H9 (cell line): ENCODE measurements at regions not wholly inside any gene's neighbourhood (a gene's known extent, or its start where the extent isn't known, plus 50 kb on each side); places are given as distances from the start of the nearest gene placed in this dataset.

ENCODE experiments used
- DNase-seq: peaks from one replicate; pipeline ENCODE4 v3.0.0-alpha.2; 2017
- H2AFZ ChIP-seq: one replicate; pipeline ENCODE4 v1.6.1; 2013; ENCODE audit warnings: mild to moderate bottlenecking, low read length, control low read depth, moderate library complexity
- H2AK5ac ChIP-seq: 2 replicates; pipeline ENCODE4 v1.6.1; 2013; ENCODE audit warnings: low read length, control low read depth, mixed read lengths; ENCODE audit not compliant: insufficient read length
- H2BK120ac ChIP-seq: one replicate; pipeline ENCODE4 v1.6.1; 2013; ENCODE audit warnings: low read depth, mild to moderate bottlenecking, low read length, control low read depth, inconsistent platforms; ENCODE audit not compliant: poor library complexity, severe bottlenecking
- H2BK12ac ChIP-seq: 2 replicates; pipeline ENCODE4 v1.6.1; 2013; ENCODE audit warnings: low read length, control low read depth, mixed read lengths, low read depth; ENCODE audit not compliant: insufficient read length
- H2BK15ac ChIP-seq: 2 replicates; pipeline ENCODE4 v1.6.1; 2013; ENCODE audit warnings: low read depth, low read length, control low read depth
- H2BK20ac ChIP-seq: one replicate; pipeline ENCODE4 v1.6.1; 2013; ENCODE audit warnings: low read depth, mild to moderate bottlenecking, low read length, control low read depth, inconsistent platforms; ENCODE audit not compliant: poor library complexity, severe bottlenecking
- H2BK5ac ChIP-seq: 2 replicates; pipeline ENCODE4 v1.6.1; 2013; ENCODE audit warnings: low read length, control low read depth, mixed read lengths; ENCODE audit not compliant: insufficient read length
- H3K14ac ChIP-seq: 2 replicates; pipeline ENCODE4 v1.6.1; 2013; ENCODE audit warnings: low read length, control low read depth; ENCODE audit not compliant: insufficient read depth
- H3K18ac ChIP-seq: 2 replicates; pipeline ENCODE4 v1.6.1; 2013; ENCODE audit warnings: low read depth, mild to moderate bottlenecking, mixed read lengths, low read length, control low read depth; ENCODE audit not compliant: insufficient read length
- H3K23ac ChIP-seq: 2 replicates; pipeline ENCODE4 v1.6.1; 2013; ENCODE audit warnings: low read length, control low read depth, mixed read lengths, low read depth; ENCODE audit not compliant: insufficient read length
- H3K23me2 ChIP-seq: 2 replicates; pipeline ENCODE4 v1.6.1; 2013; ENCODE audit warnings: low read depth, mild to moderate bottlenecking, mixed read lengths, low read length, control low read depth; ENCODE audit not compliant: insufficient read length, poor library complexity, severe bottlenecking
- H3K27ac ChIP-seq: 2 replicates; pipeline ENCODE4 v1.5.1; 2013; ENCODE audit warnings: low read length, control low read depth, mixed read lengths, low read depth; ENCODE audit not compliant: insufficient read length
- H3K27me3 ChIP-seq: 2 replicates; pipeline ENCODE4 v1.6.1; 2013; ENCODE audit warnings: low read length, control low read depth, inconsistent platforms; ENCODE audit not compliant: insufficient read depth
- H3K4ac ChIP-seq: 2 replicates; pipeline ENCODE4 v1.6.1; 2013; ENCODE audit warnings: low read depth, mild to moderate bottlenecking, control low read depth, inconsistent platforms, low read length, moderate library complexity
- H3K4me1 ChIP-seq: 2 replicates; pipeline ENCODE4 v1.6.1; 2013; ENCODE audit warnings: low read length, control low read depth, inconsistent platforms; ENCODE audit not compliant: insufficient read depth
- H3K4me2 ChIP-seq: 2 replicates; pipeline ENCODE4 v1.6.1; 2013; ENCODE audit warnings: low read length, control low read depth, mixed read lengths; ENCODE audit not compliant: insufficient read length, insufficient read depth
- H3K56ac ChIP-seq: 2 replicates; pipeline ENCODE4 v1.6.1; 2013; ENCODE audit warnings: low read depth, mild to moderate bottlenecking, mixed read lengths, low read length, control low read depth; ENCODE audit not compliant: insufficient read length
- H3K79me1 ChIP-seq: 2 replicates; pipeline ENCODE4 v1.6.1; 2013; ENCODE audit warnings: low read depth, mild to moderate bottlenecking, moderate library complexity, low read length, control low read depth, inconsistent platforms; ENCODE audit not compliant: insufficient read depth, poor library complexity, severe bottlenecking
- H3K79me2 ChIP-seq: 2 replicates; pipeline ENCODE4 v1.6.1; 2013; ENCODE audit warnings: low read length, control low read depth, inconsistent platforms; ENCODE audit not compliant: insufficient read depth
- H3K9ac ChIP-seq: 2 replicates; pipeline ENCODE4 v1.6.1; 2013; ENCODE audit warnings: low read length, control low read depth, mixed read lengths; ENCODE audit not compliant: insufficient read length; ENCODE audit errors: extremely low read depth
- H3K9me3 ChIP-seq: one replicate; pipeline ENCODE4 v1.6.1; 2013; ENCODE audit warnings: low read depth, low read length, inconsistent platforms; ENCODE audit not compliant: control insufficient read depth
- H3T11ph ChIP-seq: one replicate; pipeline ENCODE4 v1.6.1; 2013; ENCODE audit warnings: mild to moderate bottlenecking, low read length, control low read depth, inconsistent platforms
- H4K20me1 ChIP-seq: one replicate; pipeline ENCODE4 v1.6.1; 2013; ENCODE audit not compliant: control insufficient read depth, insufficient read length, insufficient read depth
- H4K5ac ChIP-seq: 2 replicates; pipeline ENCODE4 v1.6.1; 2013; ENCODE audit warnings: low read depth, mild to moderate bottlenecking, mixed read lengths, low read length, control low read depth; ENCODE audit not compliant: insufficient read length
- H4K8ac ChIP-seq: replicated peaks from 2 replicates; pipeline ENCODE4 v1.6.1; 2013; ENCODE audit warnings: low read length, control low read depth, mixed read lengths, low read depth; ENCODE audit not compliant: insufficient read length
- H4K91ac ChIP-seq: 2 replicates; pipeline ENCODE4 v1.6.1; 2013; ENCODE audit warnings: low read depth, mild to moderate bottlenecking, moderate library complexity, mixed read lengths, low read length, control low read depth; ENCODE audit not compliant: insufficient read length
- H3K27ac Mint-ChIP-seq, 3 experiments: 2 replicates in 2 of 3; 3 replicates in 1 of 3; pipeline ENCODE4 v1.8.0; 2020 to 2021; ENCODE audit warnings: mixed read lengths in 3 of 3, mild to moderate bottlenecking in 1 of 3, moderate library complexity in 1 of 3
- H3K27me3 Mint-ChIP-seq: 2 replicates; pipeline ENCODE4 v1.8.0; 2021; ENCODE audit warnings: low read depth, mild to moderate bottlenecking, moderate library complexity, mixed read lengths
- H3K36me3 Mint-ChIP-seq, 3 experiments: 2 replicates in 2 of 3; 3 replicates in 1 of 3; pipeline ENCODE4 v1.8.0; 2020 to 2021; ENCODE audit warnings: low read depth in 3 of 3, mixed read lengths in 3 of 3; ENCODE audit not compliant: insufficient read depth in 1 of 3
- H3K4me1 Mint-ChIP-seq, 2 experiments: 2 replicates each; pipeline ENCODE4 v1.8.0; 2020; ENCODE audit warnings: mixed read lengths in 2 of 2
- H3K4me3 Mint-ChIP-seq, 2 experiments: 2 replicates in 1 of 2; 3 replicates in 1 of 2; pipeline ENCODE4 v1.8.0; 2020 to 2021; ENCODE audit warnings: mild to moderate bottlenecking in 2 of 2, mixed read lengths in 2 of 2, moderate library complexity in 1 of 2
- H3K9me3 Mint-ChIP-seq, 2 experiments: 2 replicates in 1 of 2; 3 replicates in 1 of 2; pipeline ENCODE4 v1.8.0; 2020; ENCODE audit warnings: mild to moderate bottlenecking in 2 of 2, mixed read lengths in 2 of 2, moderate library complexity in 1 of 2
- WGBS: extraction: QIAGEN DNeasy Blood & Tissue Kit; methylation state at CpG from one replicate; pipeline ENCODE4 v1.1.7; 2013; ENCODE audit warnings: missing lambda C conversion rate, low lambda C conversion rate, mixed read lengths; ENCODE audit not compliant: insufficient read length; ENCODE audit errors: extremely low coverage; 5-methylcytosine and 5-hydroxymethylcytosine counted together
- TF ChIP-seq, protein P1 (sequence below): fragments of 200-600 bp; sonication (generic); conservative IDR thresholded peaks from 3 replicates; pipeline ENCODE4 v1.8.0; 2021; ENCODE audit warnings: antibody characterized with exemption, mild to moderate bottlenecking

DNA sequence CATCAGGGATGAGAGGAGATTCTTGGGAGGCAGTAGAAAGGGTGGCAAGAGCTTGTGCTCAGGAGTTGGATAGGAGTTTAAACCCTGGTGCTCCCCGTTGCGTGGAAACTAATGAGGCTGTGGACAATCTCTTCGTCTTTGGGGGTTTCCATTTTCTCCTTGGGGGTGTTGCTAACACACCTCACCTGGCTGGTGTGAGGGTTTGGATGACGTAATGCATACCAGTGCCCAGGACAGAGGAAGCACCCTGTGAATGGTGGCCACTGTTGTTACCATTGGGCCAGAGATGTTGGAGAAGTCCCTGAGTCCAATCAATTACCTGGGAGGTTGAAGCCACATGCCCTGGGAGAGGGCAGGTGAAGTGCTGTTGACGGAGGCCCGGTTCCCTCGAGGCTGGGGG, 146.5 kb downstream of the URI1 start:
- no peaks in the 10 kb centered on the region for H3K23me2 ChIP-seq
- no peak overlapping the region for H3K4me2 ChIP-seq
- H4K91ac ChIP-seq, result no peak overlapping the region
- no peak overlapping the region for H3K56ac ChIP-seq
- H2BK15ac ChIP-seq, result no peak overlapping the region
- H2AFZ ChIP-seq, result no peak overlapping the region
- H3K9me3 ChIP-seq, result no peaks in the 10 kb centered on the region
- H3K4ac ChIP-seq, result no peak overlapping the region
- no peak overlapping the region for H3K18ac ChIP-seq
- H4K5ac ChIP-seq, result no peak overlapping the region
- H4K20me1 ChIP-seq, result no peaks in the 10 kb centered on the region
- Mint-ChIP-seq H3K36me3 (no peaks in the 10 kb centered on the region), H3K27ac (peak overlapping the region in 1 of 3 experiments; percentile 84; a peak in 2 of 7 replicates), H3K4me1 (peaks cover 0 to 3% of the 10 kb centered on the region in 2 experiments; a peak in 1 of 4 replicates), H3K9me3 (no peaks in the 10 kb centered on the region), H3K4me3 (no peak overlapping the region), H3K27me3 (peaks cover 3% of the 10 kb centered on the region; the same call in 1 of the 2 replicates)
- no peak overlapping the region for H2AK5ac ChIP-seq
- H3K27ac ChIP-seq, result no peak overlapping the region
- no peak overlapping the region for H4K8ac ChIP-seq
- TF ChIP-seq, protein P1, sequence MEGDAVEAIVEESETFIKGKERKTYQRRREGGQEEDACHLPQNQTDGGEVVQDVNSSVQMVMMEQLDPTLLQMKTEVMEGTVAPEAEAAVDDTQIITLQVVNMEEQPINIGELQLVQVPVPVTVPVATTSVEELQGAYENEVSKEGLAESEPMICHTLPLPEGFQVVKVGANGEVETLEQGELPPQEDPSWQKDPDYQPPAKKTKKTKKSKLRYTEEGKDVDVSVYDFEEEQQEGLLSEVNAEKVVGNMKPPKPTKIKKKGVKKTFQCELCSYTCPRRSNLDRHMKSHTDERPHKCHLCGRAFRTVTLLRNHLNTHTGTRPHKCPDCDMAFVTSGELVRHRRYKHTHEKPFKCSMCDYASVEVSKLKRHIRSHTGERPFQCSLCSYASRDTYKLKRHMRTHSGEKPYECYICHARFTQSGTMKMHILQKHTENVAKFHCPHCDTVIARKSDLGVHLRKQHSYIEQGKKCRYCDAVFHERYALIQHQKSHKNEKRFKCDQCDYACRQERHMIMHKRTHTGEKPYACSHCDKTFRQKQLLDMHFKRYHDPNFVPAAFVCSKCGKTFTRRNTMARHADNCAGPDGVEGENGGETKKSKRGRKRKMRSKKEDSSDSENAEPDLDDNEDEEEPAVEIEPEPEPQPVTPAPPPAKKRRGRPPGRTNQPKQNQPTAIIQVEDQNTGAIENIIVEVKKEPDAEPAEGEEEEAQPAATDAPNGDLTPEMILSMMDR, result no peak
- H3K79me1 ChIP-seq, result no peaks in the 10 kb centered on the region
- no CpG with 5 or more reads among the region's 7 CpGs for WGBS
- no peak overlapping the region for H3T11ph ChIP-seq
- no peaks in the 10 kb centered on the region for H3K4me1 ChIP-seq
- H2BK120ac ChIP-seq, result no peak overlapping the region
- H2BK20ac ChIP-seq, result no peak overlapping the region
- H3K9ac ChIP-seq, result no peak overlapping the region
- H3K23ac ChIP-seq, result no peak overlapping the region
- no peak overlapping the region for H2BK12ac ChIP-seq
- H3K14ac ChIP-seq, result no peak overlapping the region
- no peaks in the 10 kb centered on the region for H3K27me3 ChIP-seq
- no peak for DNase-seq
- H2BK5ac ChIP-seq, result no peak overlapping the region
- no peaks in the 10 kb centered on the region for H3K79me2 ChIP-seq
